GM12878 (cell line): ENCODE measurements at regions not wholly inside any gene's neighbourhood (a gene's known extent, or its start where the extent isn't known, plus 50 kb on each side); places are given as distances from the start of the nearest gene placed in this dataset.

Source experiments
- ATAC-seq: fragments of 200-7000 bp; cut with Tn5 transposase; 3 replicates; pipeline ENCODE4 v1.9.1; 2020; ENCODE audit warnings: mild to moderate bottlenecking, moderate library complexity
- BruUV-seq: library from RNA; stranded (reverse); fragments of 400-500 nt; replicated peaks from 2 replicates; lab custom pipeline; 2021; lab: Mats Ljungman, UMichigan
- CTCF ChIA-PET: fragments of 300-600 bp; sonication (Branson Sonifier 250); formaldehyde crosslinking; extraction: SDS; loops from one replicate; lab custom pipeline; 2021; ENCODE audit warnings: inconsistent platforms; lab: Yijun Ruan, JAX
- POLR2A ChIA-PET: fragments of 350-600 bp; formaldehyde crosslinking; extraction: SDS; loops from one replicate; lab custom pipeline; 2021; ENCODE audit warnings: inconsistent platforms; lab: Charles Lee
- RAD21 ChIA-PET: fragments of 300-600 bp; sonication (Branson Sonifier 250); formaldehyde crosslinking; loops from one replicate; lab custom pipeline; 2023; ENCODE audit warnings: antibody characterized with exemption; ENCODE audit not compliant: unreplicated experiment; lab: Charles Lee
- SMC1A ChIA-PET: fragments of 300-600 bp; sonication (Branson Sonifier 250); formaldehyde crosslinking; loops from one replicate; lab custom pipeline; 2023; ENCODE audit not compliant: unreplicated experiment, uncharacterized antibody; lab: Charles Lee
- DNase-seq: peaks from one replicate; pipeline ENCODE4 v3.0.0-alpha.2; 2011; ENCODE audit warnings: low read depth, low spot score
- FAIRE-seq: peaks from 3 replicates; lab custom pipeline; 2011; peaks lifted over from hg19 to GRCh38; lab: Jason Lieb, UNC
- H2AFZ ChIP-seq: 2 replicates; pipeline ENCODE4 v1.6.0; 2011; ENCODE audit warnings: low read depth, low read length, control low read depth; ENCODE audit not compliant: control insufficient read depth
- H3K27ac ChIP-seq: 2 replicates; pipeline ENCODE4 v1.5.1; 2011; ENCODE audit warnings: control low read depth; ENCODE audit not compliant: control insufficient read depth, insufficient read depth
- H3K27me3 ChIP-seq, 2 experiments: replicated peaks in 1 of 2; 2 replicates each; pipeline versions ENCODE4 v1.6.0 to v1.6.1; 2011; ENCODE audit warnings: low read length in 1 of 2; ENCODE audit not compliant: control insufficient read depth in 2 of 2, insufficient read depth in 2 of 2
- H3K36me3 ChIP-seq, 2 experiments: 2 replicates each; pipeline ENCODE4 v1.5.1; 2011; ENCODE audit warnings: low read length in 1 of 2; ENCODE audit not compliant: control insufficient read depth in 2 of 2, insufficient read depth in 2 of 2
- H3K4me1 ChIP-seq: 2 replicates; pipeline ENCODE4 v1.6.1; 2011; ENCODE audit warnings: mild to moderate bottlenecking, low read length, moderate library complexity, mixed read lengths; ENCODE audit not compliant: control insufficient read depth, insufficient read depth
- H3K4me2 ChIP-seq: 2 replicates; pipeline ENCODE4 v1.6.0; 2011; ENCODE audit warnings: control low read depth; ENCODE audit not compliant: control insufficient read depth, insufficient read depth
- H3K4me3 ChIP-seq: fragments of 200-600 bp; sonication (generic); 2 replicates; pipeline ENCODE4 v1.5.1; 2016
- H3K79me2 ChIP-seq: 2 replicates; pipeline ENCODE4 v1.6.0; 2011; ENCODE audit warnings: low read length; ENCODE audit not compliant: control insufficient read depth, insufficient read depth
- H3K9ac ChIP-seq: 2 replicates; pipeline ENCODE4 v1.8.0; 2011; ENCODE audit warnings: low read length, control low read depth, mixed read lengths; ENCODE audit not compliant: control insufficient read depth, insufficient read depth
- H3K9me3 ChIP-seq: replicated peaks from 3 replicates; pipeline ENCODE4 v1.5.1; 2011; ENCODE audit warnings: mild to moderate bottlenecking, low read length; ENCODE audit not compliant: control insufficient read depth, insufficient read depth
- H4K20me1 ChIP-seq: 2 replicates; pipeline ENCODE4 v1.6.0; 2011; ENCODE audit not compliant: control insufficient read depth, insufficient read depth
- CHD4 ChIP-seq: fragments of 200-600 bp; sonication (generic); IDR thresholded peaks from 2 replicates; pipeline ENCODE4 v1.6.1; 2016; ENCODE audit warnings: mild to moderate bottlenecking
- EED ChIP-seq: sonication (generic); IDR thresholded peaks from 2 replicates; pipeline ENCODE4 v1.6.1; 2016; ENCODE audit warnings: antibody characterized with exemption, low read depth
- ESRRA ChIP-seq: IDR thresholded peaks from 2 replicates; pipeline ENCODE4 v1.6.1; 2012; ENCODE audit warnings: mild to moderate bottlenecking, low read length, improper control_type of control experiment
- FOS ChIP-seq: IDR thresholded peaks from 3 replicates; pipeline ENCODE4 v1.6.1; 2011; ENCODE audit warnings: borderline replicate concordance; ENCODE audit not compliant: insufficient read length; ENCODE audit errors: extremely low read depth
- MTA3 ChIP-seq: IDR thresholded peaks from 2 replicates; pipeline ENCODE4 v1.6.1; 2012; ENCODE audit warnings: low read length, inconsistent platforms, borderline replicate concordance
- POLR2AphosphoS5 ChIP-seq: IDR thresholded peaks from 2 replicates; pipeline ENCODE4 v1.6.1; 2011; ENCODE audit warnings: mild to moderate bottlenecking, low read length, inconsistent platforms
- RELB ChIP-seq: fragments of 450-650 bp; IDR thresholded peaks from 2 replicates; pipeline ENCODE4 v1.6.1; 2017; ENCODE audit warnings: low read depth, mild to moderate bottlenecking, moderate library complexity
- SMARCA5 ChIP-seq: fragments of 450-650 bp; IDR thresholded peaks from 2 replicates; pipeline ENCODE4 v1.6.1; 2017; ENCODE audit warnings: mild to moderate bottlenecking
- SPI1 ChIP-seq: IDR thresholded peaks from 2 replicates; pipeline ENCODE4 v1.6.1; 2011; ENCODE audit warnings: low read depth, mild to moderate bottlenecking, low read length, moderate library complexity, borderline replicate concordance; ENCODE audit not compliant: insufficient read depth
- TCF12 ChIP-seq: IDR thresholded peaks from 2 replicates; pipeline ENCODE4 v1.6.1; 2011; ENCODE audit warnings: low read depth, mild to moderate bottlenecking, low read length
- ZBTB40 ChIP-seq: fragments of 450-650 bp; IDR thresholded peaks from 2 replicates; pipeline ENCODE4 v1.6.1; 2016; ENCODE audit warnings: mild to moderate bottlenecking, moderate library complexity, borderline replicate concordance
- ZNF207 ChIP-seq: fragments of 450-650 bp; IDR thresholded peaks from 2 replicates; pipeline ENCODE4 v1.6.1; 2014; ENCODE audit warnings: antibody characterized with exemption, mild to moderate bottlenecking, borderline replicate concordance
- ZNF217 ChIP-seq: fragments of 450-650 bp; IDR thresholded peaks from 2 replicates; pipeline ENCODE4 v1.6.1; 2017; ENCODE audit warnings: antibody characterized with exemption, mild to moderate bottlenecking
- ZNF384 ChIP-seq: IDR thresholded peaks from 2 replicates; pipeline ENCODE4 v1.6.1; 2012; ENCODE audit warnings: low read depth, mild to moderate bottlenecking, low read length, improper control_type of control experiment, borderline replicate concordance
- WGBS: methylation state at CpG from one replicate; pipeline ENCODE4 v1.1.6; 2016; ENCODE audit warnings: low lambda C conversion rate; ENCODE audit not compliant: insufficient replicate concordance, insufficient coverage; ENCODE audit errors: missing lambda C conversion rate; 5-methylcytosine and 5-hydroxymethylcytosine counted together
- in situ Hi-C: fragments of 300-500 bp; cut with MboI; formaldehyde crosslinking; loops from 9 replicates; pipeline ENCODE4 v1.14.3; 2018; ENCODE audit warnings: mixed read lengths
- intact Hi-C: fragments of 100-400 bp; cut with micrococcal nuclease; formaldehyde crosslinking; loops from one replicate; pipeline ENCODE4 v1.14.2; 2022; ENCODE audit not compliant: unreplicated experiment
- TF ChIP-seq, protein P1 (sequence below): IDR thresholded peaks from 2 replicates; pipeline ENCODE4 v1.6.1; 2012; ENCODE audit warnings: improper control_type of control experiment, low read depth, low read length; ENCODE audit not compliant: insufficient replicate concordance

- FAIRE-seq: no peak
- no peak for ATAC-seq
- H3K9me3 ChIP-seq: no peaks in the 10 kb centered on the region
- TF ChIP-seq POLR2AphosphoS5 (no peak), MTA3 (no peak), CHD4 (no peak), EED (no peak), ZBTB40 (no peak), ESRRA (no peak), SMARCA5 (no peak), ZNF217 (no peak), TCF12 (no peak), ZNF207 (no peak), SPI1 (no peak), ZNF384 (no peak), FOS (no peak), RELB (no peak)
- TF ChIP-seq, protein P1, sequence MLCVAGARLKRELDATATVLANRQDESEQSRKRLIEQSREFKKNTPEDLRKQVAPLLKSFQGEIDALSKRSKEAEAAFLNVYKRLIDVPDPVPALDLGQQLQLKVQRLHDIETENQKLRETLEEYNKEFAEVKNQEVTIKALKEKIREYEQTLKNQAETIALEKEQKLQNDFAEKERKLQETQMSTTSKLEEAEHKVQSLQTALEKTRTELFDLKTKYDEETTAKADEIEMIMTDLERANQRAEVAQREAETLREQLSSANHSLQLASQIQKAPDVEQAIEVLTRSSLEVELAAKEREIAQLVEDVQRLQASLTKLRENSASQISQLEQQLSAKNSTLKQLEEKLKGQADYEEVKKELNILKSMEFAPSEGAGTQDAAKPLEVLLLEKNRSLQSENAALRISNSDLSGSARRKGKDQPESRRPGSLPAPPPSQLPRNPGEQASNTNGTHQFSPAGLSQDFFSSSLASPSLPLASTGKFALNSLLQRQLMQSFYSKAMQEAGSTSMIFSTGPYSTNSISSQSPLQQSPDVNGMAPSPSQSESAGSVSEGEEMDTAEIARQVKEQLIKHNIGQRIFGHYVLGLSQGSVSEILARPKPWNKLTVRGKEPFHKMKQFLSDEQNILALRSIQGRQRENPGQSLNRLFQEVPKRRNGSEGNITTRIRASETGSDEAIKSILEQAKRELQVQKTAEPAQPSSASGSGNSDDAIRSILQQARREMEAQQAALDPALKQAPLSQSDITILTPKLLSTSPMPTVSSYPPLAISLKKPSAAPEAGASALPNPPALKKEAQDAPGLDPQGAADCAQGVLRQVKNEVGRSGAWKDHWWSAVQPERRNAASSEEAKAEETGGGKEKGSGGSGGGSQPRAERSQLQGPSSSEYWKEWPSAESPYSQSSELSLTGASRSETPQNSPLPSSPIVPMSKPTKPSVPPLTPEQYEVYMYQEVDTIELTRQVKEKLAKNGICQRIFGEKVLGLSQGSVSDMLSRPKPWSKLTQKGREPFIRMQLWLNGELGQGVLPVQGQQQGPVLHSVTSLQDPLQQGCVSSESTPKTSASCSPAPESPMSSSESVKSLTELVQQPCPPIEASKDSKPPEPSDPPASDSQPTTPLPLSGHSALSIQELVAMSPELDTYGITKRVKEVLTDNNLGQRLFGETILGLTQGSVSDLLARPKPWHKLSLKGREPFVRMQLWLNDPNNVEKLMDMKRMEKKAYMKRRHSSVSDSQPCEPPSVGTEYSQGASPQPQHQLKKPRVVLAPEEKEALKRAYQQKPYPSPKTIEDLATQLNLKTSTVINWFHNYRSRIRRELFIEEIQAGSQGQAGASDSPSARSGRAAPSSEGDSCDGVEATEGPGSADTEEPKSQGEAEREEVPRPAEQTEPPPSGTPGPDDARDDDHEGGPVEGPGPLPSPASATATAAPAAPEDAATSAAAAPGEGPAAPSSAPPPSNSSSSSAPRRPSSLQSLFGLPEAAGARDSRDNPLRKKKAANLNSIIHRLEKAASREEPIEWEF: no peak
Measured at GRCh38 chr10:114714281-114714741, 56.2 kb upstream of the ABLIM1 start.

More at GRCh38 chr10:114714281-114714741, 56.2 kb upstream of the ABLIM1 start:
- in situ Hi-C loops: no loop called here
- SMC1A ChIA-PET: interaction anchor here (1.5 kb wide), 1 partner anchor 115 kb away, joined by 3 read pairs; no protein-coding TSS in a partner anchor
- DNase-seq: no peak
- Histone ChIP-seq H3K9ac (no peak overlapping the region), H3K27me3 (peaks cover 0 to 9% of the 10 kb centered on the region in 2 experiments; a peak in 1 of 4 replicates), H4K20me1 (no peaks in the 10 kb centered on the region), H3K79me2 (no peaks in the 10 kb centered on the region), H3K4me2 (no peak overlapping the region), H2AFZ (no peak overlapping the region), H3K27ac (no peak overlapping the region), H3K4me3 (no peak overlapping the region), H3K36me3 (no peaks in the 10 kb centered on the region), H3K4me1 (no peaks in the 10 kb centered on the region)
- RAD21 ChIA-PET: no interaction called here
- POLR2A ChIA-PET: no interaction called here
- 33% methylated on average over 5 of the region's 5 CpGs for WGBS
- BruUV-seq: no TSS peak
- CTCF ChIA-PET: no interaction called here
- intact Hi-C loops: no loop called here
